Subcutaneous abdominal adipose tissue (tissue), 5 donors: ENCODE measurements at regions not wholly inside any gene's neighbourhood (a gene's known extent, or its start where the extent isn't known, plus 50 kb on each side); places are given as distances from the start of the nearest gene placed in this dataset.

Experiments used
- H3K27ac ChIP-seq: one replicate; pipeline ENCODE4 v1.7.0; 2013; ENCODE audit warnings: low read depth, mild to moderate bottlenecking, inconsistent platforms, low read length, moderate library complexity
- H3K27me3 ChIP-seq, 5 donors: one replicate each; pipeline ENCODE4 v1.7.0; 2013; ENCODE audit warnings: low read length in 5 of 5, inconsistent platforms in 1 of 5; ENCODE audit not compliant: control insufficient read depth in 5 of 5, insufficient read depth in 4 of 5
- H3K36me3 ChIP-seq, 5 donors: one replicate each; pipeline ENCODE4 v1.7.0; 2013; ENCODE audit warnings: low read length in 5 of 5; ENCODE audit not compliant: control insufficient read depth in 5 of 5, insufficient read depth in 5 of 5
- H3K4me1 ChIP-seq, 5 donors: one replicate each; pipeline ENCODE4 v1.7.0; 2013; ENCODE audit warnings: low read length in 5 of 5, mild to moderate bottlenecking in 3 of 5, moderate library complexity in 1 of 5; ENCODE audit not compliant: control insufficient read depth in 5 of 5, insufficient read depth in 5 of 5
- H3K4me3 ChIP-seq, 5 donors: one replicate each; pipeline ENCODE4 v1.7.0; 2013; ENCODE audit warnings: low read length in 5 of 5, low read depth in 1 of 5
- H3K9ac ChIP-seq, 5 donors: one replicate each; pipeline ENCODE4 v1.7.0; 2013; ENCODE audit warnings: low read length in 5 of 5, mild to moderate bottlenecking in 4 of 5, moderate library complexity in 3 of 5
- H3K9me3 ChIP-seq, 5 donors: one replicate each; pipeline ENCODE4 v1.7.0; 2013; ENCODE audit warnings: low read length in 5 of 5; ENCODE audit not compliant: control insufficient read depth in 5 of 5
- donor health status: healthy.
- donor health status: healthy.
- donor health status: healthy.
- donor health status: healthy.
- donor health status: healthy.

DNA sequence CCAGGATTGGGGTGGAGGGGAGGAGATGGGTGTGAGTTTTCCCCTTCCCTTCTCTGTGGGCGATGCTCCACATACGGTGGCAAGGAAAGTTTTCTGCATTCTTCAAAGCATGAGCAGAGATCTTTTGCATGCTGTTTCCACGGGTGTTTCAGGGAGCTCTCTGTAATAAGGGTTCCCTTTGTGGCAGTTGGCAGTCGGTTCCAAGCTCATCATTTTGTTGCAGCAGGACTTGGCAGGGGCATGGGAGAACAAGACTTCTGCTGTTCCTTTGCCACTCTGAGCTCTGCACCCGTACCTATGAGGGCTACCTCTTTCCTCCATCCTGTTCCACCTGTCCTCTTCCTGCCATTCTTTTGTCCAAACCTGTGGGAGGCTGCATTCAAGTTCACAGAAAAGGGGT lies 71.3 kb upstream of the SPRED2 start:
- H3K27ac ChIP-seq: no peak overlapping the region
- H3K4me3 ChIP-seq: no peak overlapping the region
- no peaks in the 10 kb centered on the region for H3K36me3 ChIP-seq
- H3K9me3 ChIP-seq: no peaks in the 10 kb centered on the region
- peaks cover 0 to 2% (median 0%) of the 10 kb centered on the region in 5 donors for H3K27me3 ChIP-seq
- H3K4me1 ChIP-seq: peaks cover 0 to 9% (median 0%) of the 10 kb centered on the region in 5 donors
- H3K9ac ChIP-seq: no peak overlapping the region

DNA sequence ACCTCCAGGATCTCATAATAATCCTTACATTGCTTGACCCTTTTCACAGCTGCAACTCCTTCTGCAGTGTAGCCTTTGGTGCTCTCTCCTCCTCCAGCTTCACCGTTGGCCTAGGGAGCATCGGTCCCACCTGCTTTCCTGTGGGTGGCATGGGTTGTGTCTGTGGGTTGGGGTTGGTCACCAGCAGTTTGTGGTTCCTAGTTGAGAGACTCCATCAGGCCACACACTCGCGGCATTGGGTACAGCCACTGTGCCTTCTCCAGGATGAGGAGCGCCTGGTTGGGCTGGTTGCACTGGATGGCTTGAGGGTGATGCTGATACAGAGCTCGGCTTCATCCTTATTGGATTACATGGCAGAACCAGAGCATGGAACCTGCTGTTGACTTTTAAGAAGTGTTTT lies 69.4 kb upstream of the SPRED2 start:
- H3K36me3 ChIP-seq: no peaks in the 10 kb centered on the region
- no peak overlapping the region for H3K4me3 ChIP-seq
- no peaks in the 10 kb centered on the region for H3K9me3 ChIP-seq
- H3K27me3 ChIP-seq: peaks cover 0 to 2% (median 0%) of the 10 kb centered on the region in 5 donors
- H3K27ac ChIP-seq: no peak overlapping the region
- peaks cover 0 to 9% (median 0%) of the 10 kb centered on the region in 5 donors for H3K4me1 ChIP-seq
- H3K9ac ChIP-seq: no peak overlapping the region

DNA sequence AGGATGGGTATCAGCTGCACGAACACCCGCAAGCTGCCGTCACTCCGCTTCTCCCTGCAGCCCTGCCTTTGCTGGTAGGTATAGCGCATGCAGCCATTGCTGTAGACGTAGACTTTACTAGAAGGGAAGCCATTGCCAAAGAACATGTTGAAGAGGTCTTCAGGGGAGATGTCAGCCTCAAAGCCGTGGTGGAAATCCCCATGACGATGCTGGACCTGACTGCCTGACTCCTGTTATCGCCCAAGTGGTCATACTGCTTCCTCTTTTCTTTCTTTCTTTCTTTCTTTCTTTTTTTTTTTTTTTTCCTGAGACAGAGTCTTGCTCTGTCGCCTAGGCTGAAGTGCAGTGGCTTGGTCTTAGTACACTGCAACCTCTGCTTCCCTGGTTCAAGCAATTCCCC lies 68.7 kb upstream of the SPRED2 start:
- peaks cover 0 to 2% (median 0%) of the 10 kb centered on the region in 5 donors for H3K27me3 ChIP-seq
- H3K36me3 ChIP-seq: no peaks in the 10 kb centered on the region
- no peak overlapping the region for H3K9ac ChIP-seq
- no peak overlapping the region for H3K4me3 ChIP-seq
- peaks cover 0 to 9% (median 0%) of the 10 kb centered on the region in 5 donors for H3K4me1 ChIP-seq
- H3K27ac ChIP-seq: no peak overlapping the region
- H3K9me3 ChIP-seq: no peaks in the 10 kb centered on the region

- Histone ChIP-seq H3K9me3 (no peaks in the 10 kb centered on the region), H3K9ac (no peak overlapping the region), H3K27me3 (peaks cover 0 to 2% (median 0%) of the 10 kb centered on the region in 5 donors)
Measured at GRCh38 chr2:65500310-65501040, 68.1 kb upstream of the SPRED2 start.

GRCh38 chr2:65499216-65499615 lies 66.8 kb upstream of the SPRED2 start:
- no peaks in the 10 kb centered on the region for H3K36me3 ChIP-seq
- H3K27ac ChIP-seq: no peak overlapping the region
- peaks cover 0 to 2% (median 0%) of the 10 kb centered on the region in 5 donors for H3K27me3 ChIP-seq
- peaks cover 0 to 6% (median 0%) of the 10 kb centered on the region in 5 donors for H3K4me1 ChIP-seq
- H3K4me3 ChIP-seq: no peak overlapping the region
- no peaks in the 10 kb centered on the region for H3K9me3 ChIP-seq
- H3K9ac ChIP-seq: no peak overlapping the region

More at GRCh38 chr2:65500310-65501040, 68.1 kb upstream of the SPRED2 start:
- Histone ChIP-seq H3K4me3 (no peak overlapping the region), H3K27ac (no peak overlapping the region), H3K4me1 (peaks cover 0 to 6% (median 0%) of the 10 kb centered on the region in 5 donors), H3K36me3 (no peaks in the 10 kb centered on the region)

DNA sequence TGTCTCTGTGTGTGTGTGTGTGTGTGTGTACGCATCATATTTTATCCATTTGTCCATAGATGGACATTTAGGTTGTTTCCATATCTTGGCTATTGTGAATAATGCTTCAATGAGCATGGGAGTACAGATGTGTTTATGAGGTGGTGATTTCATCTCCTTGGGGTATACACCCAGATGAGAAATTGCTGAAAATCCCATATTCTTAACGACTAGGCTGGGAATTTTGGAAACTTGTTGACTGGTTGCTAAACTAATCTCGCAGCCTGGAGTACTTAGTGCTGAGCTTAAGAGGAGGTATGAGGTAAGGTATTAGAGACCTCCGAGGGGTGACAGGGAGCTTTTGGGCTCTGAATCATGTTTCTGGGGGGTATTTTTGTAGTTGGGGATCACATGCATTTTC lies 66.0 kb upstream of the SPRED2 start:
- Histone ChIP-seq H3K36me3 (no peaks in the 10 kb centered on the region), H3K9ac (no peak overlapping the region), H3K27me3 (peaks cover 0 to 2% (median 0%) of the 10 kb centered on the region in 5 donors), H3K9me3 (no peaks in the 10 kb centered on the region), H3K27ac (no peak overlapping the region), H3K4me1 (no peaks in the 10 kb centered on the region), H3K4me3 (no peak overlapping the region)

- peaks cover 0 to 2% (median 0%) of the 10 kb centered on the region in 5 donors for H3K27me3 ChIP-seq
- H3K36me3 ChIP-seq: no peaks in the 10 kb centered on the region
- no peak overlapping the region for H3K27ac ChIP-seq
- no peak overlapping the region for H3K4me3 ChIP-seq
- H3K4me1 ChIP-seq: peaks cover 0 to 3% (median 0%) of the 10 kb centered on the region in 5 donors
- no peaks in the 10 kb centered on the region for H3K9me3 ChIP-seq
- H3K9ac ChIP-seq: no peak overlapping the region
Measured at GRCh38 chr2:65495251-65495877, 63.0 kb upstream of the SPRED2 start.

DNA sequence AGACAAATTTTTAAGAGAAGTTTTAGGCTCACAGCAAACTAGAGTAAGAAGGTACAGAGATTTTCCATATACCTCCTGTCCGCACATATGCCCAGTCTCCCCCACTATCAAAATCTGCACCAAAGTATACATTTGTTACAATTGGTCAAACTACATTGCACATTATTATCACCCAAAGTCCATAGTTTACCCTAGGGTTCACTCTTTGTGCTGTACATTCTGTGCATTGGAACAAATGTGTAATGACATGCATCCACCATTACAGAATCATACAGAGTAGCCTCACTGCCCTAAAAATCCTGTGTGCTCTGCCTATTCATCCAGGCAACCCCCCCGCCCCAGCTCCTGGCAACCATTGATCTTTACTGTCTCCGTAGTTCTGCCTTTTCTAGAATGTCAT lies 61.7 kb upstream of the SPRED2 start:
- Histone ChIP-seq H3K4me1 (peaks cover 0 to 7% (median 0%) of the 10 kb centered on the region in 5 donors), H3K36me3 (no peaks in the 10 kb centered on the region), H3K9me3 (peaks cover 0 to 3% (median 0%) of the 10 kb centered on the region in 5 donors), H3K9ac (no peak overlapping the region), H3K27me3 (no peaks in the 10 kb centered on the region), H3K4me3 (no peak overlapping the region), H3K27ac (no peak overlapping the region)

- peaks cover 0 to 9% (median 0%) of the 10 kb centered on the region in 5 donors for H3K4me1 ChIP-seq
- H3K36me3 ChIP-seq: no peaks in the 10 kb centered on the region
- no peak overlapping the region for H3K9ac ChIP-seq
- peaks cover 0 to 4% (median 0%) of the 10 kb centered on the region in 5 donors for H3K9me3 ChIP-seq
- H3K27me3 ChIP-seq: peaks cover 0 to 2% (median 0%) of the 10 kb centered on the region in 5 donors
- H3K4me3 ChIP-seq: no peak overlapping the region
- no peak overlapping the region for H3K27ac ChIP-seq
Measured at GRCh38 chr2:65491381-65491905, 59.0 kb upstream of the SPRED2 start.

- Histone ChIP-seq H3K9ac (no peak overlapping the region), H3K27me3 (peaks cover 0 to 2% (median 0%) of the 10 kb centered on the region in 5 donors), H3K36me3 (no peaks in the 10 kb centered on the region), H3K4me3 (no peak overlapping the region), H3K27ac (no peak overlapping the region), H3K9me3 (peaks cover 0 to 4% (median 0%) of the 10 kb centered on the region in 5 donors), H3K4me1 (peaks cover 0 to 9% (median 0%) of the 10 kb centered on the region in 5 donors)
Measured at GRCh38 chr2:65490222-65490621, 57.8 kb upstream of the SPRED2 start.
